Ovary (tissue), 3 donors: ENCODE measurements at regions not wholly inside any gene's neighbourhood (a gene's known extent, or its start where the extent isn't known, plus 50 kb on each side); places are given as distances from the start of the nearest gene placed in this dataset.

Experiments
- CTCF ChIP-seq, 3 donors: fragments of 450-650 bp in 2 of 3; fragments of 200-600 bp in 1 of 3; IDR thresholded peaks; one replicate each; pipeline versions ENCODE4 v1.5.1 to v1.8.0; 2016 to 2022; ENCODE audit warnings: antibody characterized with exemption in 3 of 3, mild to moderate bottlenecking in 1 of 3
- EP300 ChIP-seq: sonication (generic); formaldehyde crosslinking; IDR thresholded peaks from one replicate; pipeline ENCODE4 v1.6.1; 2017; ENCODE audit warnings: antibody characterized with exemption
- POLR2A ChIP-seq: fragments of 450-650 bp; IDR thresholded peaks from one replicate; pipeline ENCODE4 v1.6.1; 2017; ENCODE audit warnings: antibody characterized with exemption, mild to moderate bottlenecking, moderate library complexity
- donor health status: DM: no; HTN: no; CAD: no.

GRCh38 chr10:105594296-105594695 is 953.2 kb downstream of the SORCS3 start:
- no peak for TF ChIP-seq CTCF (IDR thresholded peaks at IDR 0.05)
- TF ChIP-seq POLR2A, result no peak
- no peak for TF ChIP-seq EP300
